H1 (cell line): ENCODE measurements at regions not wholly inside any gene's neighbourhood (a gene's known extent, or its start where the extent isn't known, plus 50 kb on each side); places are given as distances from the start of the nearest gene placed in this dataset.

ENCODE experiments used
- CTCF ChIA-PET: fragments of 300-600 bp; sonication (Branson Sonifier 250); formaldehyde crosslinking; loops from one replicate; lab custom pipeline; 2021; ENCODE audit not compliant: partially characterized antibody; lab: Charles Lee
- POLR2A ChIA-PET: fragments of 300-600 bp; sonication (Branson Sonifier 250); formaldehyde crosslinking; loops from one replicate; lab custom pipeline; 2021; ENCODE audit warnings: inconsistent platforms; ENCODE audit not compliant: partially characterized antibody; lab: Charles Lee
- DNase-seq, 2 experiments: peaks; one replicate each; pipeline versions ENCODE4 v3.0.0 to v3.0.0-alpha.2; 2010 to 2022; ENCODE audit warnings: low spot score in 2 of 2, low read depth in 1 of 2, mixed read lengths in 1 of 2
- FAIRE-seq: peaks from 2 replicates; lab custom pipeline; 2011; peaks lifted over from hg19 to GRCh38; lab: Jason Lieb, UNC
- H2AFZ ChIP-seq: 2 replicates; pipeline ENCODE4 v1.8.1; 2012; ENCODE audit warnings: low read length, inconsistent platforms
- H2AK5ac ChIP-seq: 2 replicates; pipeline ENCODE4 v1.6.1; 2013; ENCODE audit warnings: low read depth, low read length
- H2BK120ac ChIP-seq: replicated peaks from 2 replicates; pipeline ENCODE3; 2013; ENCODE audit warnings: low read depth, low read length, inconsistent platforms
- H2BK12ac ChIP-seq: 2 replicates; pipeline ENCODE4 v1.6.1; 2013; ENCODE audit warnings: low read depth, low read length
- H2BK15ac ChIP-seq: 2 replicates; pipeline ENCODE4 v1.6.1; 2013; ENCODE audit warnings: low read length
- H2BK20ac ChIP-seq: 2 replicates; pipeline ENCODE4 v1.6.1; 2013; ENCODE audit warnings: low read length
- H2BK5ac ChIP-seq: 2 replicates; pipeline ENCODE4 v1.6.1; 2013; ENCODE audit warnings: low read depth, low read length
- H3K14ac ChIP-seq: 2 replicates; pipeline ENCODE4 v1.6.1; 2013; ENCODE audit warnings: inconsistent platforms; ENCODE audit not compliant: insufficient read length
- H3K18ac ChIP-seq: 2 replicates; pipeline ENCODE4 v1.6.1; 2013; ENCODE audit warnings: low read length; ENCODE audit errors: extremely low read depth
- H3K23ac ChIP-seq: 2 replicates; pipeline ENCODE4 v1.6.1; 2013; ENCODE audit warnings: inconsistent platforms; ENCODE audit not compliant: insufficient read length
- H3K23me2 ChIP-seq: 2 replicates; pipeline ENCODE4 v1.6.1; 2013; ENCODE audit warnings: low read depth, low read length
- H3K27ac ChIP-seq: 2 replicates; pipeline ENCODE4 v1.6.1; 2011; ENCODE audit warnings: low read depth, low read length, inconsistent platforms
- H3K27me3 ChIP-seq, 4 experiments: replicated peaks in 1 of 4; 1 replicate in 1 of 4; 2 replicates in 3 of 4; pipeline versions ENCODE4 v1.6.1 to v1.8.1; 2011 to 2013; ENCODE audit warnings: low read length in 3 of 4, mild to moderate bottlenecking in 3 of 4, inconsistent platforms in 2 of 4, mixed read lengths in 2 of 4, moderate library complexity in 1 of 4; ENCODE audit not compliant: control insufficient read depth in 3 of 4, insufficient read depth in 3 of 4; ENCODE audit errors: extremely low read depth in 1 of 4
- H3K36me3 ChIP-seq, 4 experiments: 2 replicates each; pipeline versions ENCODE4 v1.6.1 to v1.8.1; 2011 to 2013; ENCODE audit warnings: mild to moderate bottlenecking in 4 of 4, low read length in 3 of 4, moderate library complexity in 2 of 4, control low read depth in 1 of 4, inconsistent platforms in 1 of 4; ENCODE audit not compliant: insufficient read depth in 4 of 4, control insufficient read depth in 2 of 4
- H3K4ac ChIP-seq: replicated peaks from 2 replicates; pipeline ENCODE3; 2013; ENCODE audit warnings: low read length, low read depth, mixed read lengths, inconsistent platforms; ENCODE audit not compliant: insufficient read length
- H3K4me1 ChIP-seq, 4 experiments: replicated peaks in 1 of 4; 1 replicate in 1 of 4; 2 replicates in 3 of 4; pipeline versions ENCODE4 v1.6.1 to v1.8.1; 2011 to 2013; ENCODE audit warnings: low read length in 3 of 4, inconsistent platforms in 2 of 4, mixed read lengths in 1 of 4; ENCODE audit not compliant: insufficient read depth in 4 of 4, control insufficient read depth in 3 of 4
- H3K4me2 ChIP-seq, 2 experiments: 2 replicates each; pipeline versions ENCODE4 v1.6.1 to v1.8.1; 2011 to 2013; ENCODE audit warnings: low read depth in 2 of 2, low read length in 2 of 2, control low read depth in 1 of 2, inconsistent platforms in 1 of 2, mild to moderate bottlenecking in 1 of 2; ENCODE audit not compliant: insufficient read depth in 1 of 2
- H3K4me3 ChIP-seq, 4 experiments: fragments of 200-600, 300-600 bp in 1 of 4; sonication (generic), shearing (Covaris generic), sonication (Bioruptor Twin) in 1 of 4; 2 replicates each; pipeline versions ENCODE4 v1.5.1 to v1.8.1; 2011 to 2016; ENCODE audit warnings: low read length in 4 of 4, low read depth in 3 of 4, control low read depth in 2 of 4, inconsistent platforms in 2 of 4, mild to moderate bottlenecking in 2 of 4, mixed read lengths in 1 of 4, moderate library complexity in 1 of 4; ENCODE audit not compliant: insufficient read depth in 2 of 4; ENCODE audit errors: extremely low read depth in 1 of 4
- H3K56ac ChIP-seq: replicated peaks from 2 replicates; pipeline ENCODE3; 2013; ENCODE audit warnings: low read depth, mild to moderate bottlenecking, mixed read lengths, low read length, inconsistent platforms; ENCODE audit not compliant: insufficient read length
- H3K79me1 ChIP-seq: 2 replicates; pipeline ENCODE4 v1.6.1; 2013; ENCODE audit warnings: low read depth, low read length, control low read depth
- H3K79me2 ChIP-seq, 2 experiments: 2 replicates each; pipeline versions ENCODE4 v1.6.1 to v1.8.1; 2012 to 2013; ENCODE audit warnings: low read length in 2 of 2, mild to moderate bottlenecking in 2 of 2, inconsistent platforms in 1 of 2; ENCODE audit not compliant: insufficient read depth in 2 of 2, control insufficient read depth in 1 of 2
- H3K9ac ChIP-seq, 4 experiments: replicated peaks in 1 of 4; 1 replicate in 1 of 4; 2 replicates in 3 of 4; pipeline versions ENCODE4 v1.6.1 to v1.8.1; 2011 to 2013; ENCODE audit warnings: low read depth in 3 of 4, low read length in 3 of 4, control low read depth in 2 of 4, mild to moderate bottlenecking in 2 of 4, moderate library complexity in 2 of 4, inconsistent platforms in 1 of 4; ENCODE audit errors: extremely low read depth in 1 of 4
- H3K9me3 ChIP-seq, 2 experiments: 2 replicates each; pipeline versions ENCODE4 v1.6.1 to v1.8.1; 2012 to 2013; ENCODE audit warnings: mild to moderate bottlenecking in 2 of 2, moderate library complexity in 2 of 2, control low read depth in 1 of 2, inconsistent platforms in 1 of 2, low read depth in 1 of 2, low read length in 1 of 2, mixed read lengths in 1 of 2; ENCODE audit not compliant: insufficient read depth in 2 of 2
- H4K20me1 ChIP-seq, 2 experiments: replicated peaks in 1 of 2; 2 replicates each; pipeline versions ENCODE3 to v1.8.1; 2011 to 2013; ENCODE audit warnings: inconsistent platforms in 2 of 2, low read length in 2 of 2, mild to moderate bottlenecking in 1 of 2; ENCODE audit not compliant: insufficient read depth in 2 of 2, control insufficient read depth in 1 of 2
- H4K5ac ChIP-seq: 2 replicates; pipeline ENCODE4 v1.6.1; 2013; ENCODE audit warnings: low read length, low read depth, mixed read lengths, inconsistent platforms; ENCODE audit not compliant: insufficient read length
- H4K8ac ChIP-seq: 2 replicates; pipeline ENCODE4 v1.8.0; 2013; ENCODE audit warnings: mild to moderate bottlenecking, moderate library complexity, low read length, inconsistent platforms; ENCODE audit not compliant: insufficient read depth; ENCODE audit errors: extremely low read depth
- H4K91ac ChIP-seq: replicated peaks from 2 replicates; pipeline ENCODE3; 2013; ENCODE audit warnings: low read length, mixed read lengths, inconsistent platforms; ENCODE audit not compliant: insufficient read length
- ASH2L ChIP-seq: fragments of 200-600, 300-600 bp; sonication (generic); IDR thresholded peaks from one replicate; pipeline ENCODE4 v1.7.1; 2017; ENCODE audit warnings: low read length
- EGR1 ChIP-seq: IDR thresholded peaks from 2 replicates; pipeline ENCODE4 v1.6.1; 2011; ENCODE audit warnings: low read depth, low read length, borderline replicate concordance
- EP300 ChIP-seq, 2 experiments: IDR thresholded peaks; 1 replicate in 1 of 2; 2 replicates in 1 of 2; pipeline ENCODE4 v1.6.1; 2011 to 2012; ENCODE audit warnings: low read depth in 2 of 2, low read length in 2 of 2, mild to moderate bottlenecking in 2 of 2, borderline replicate concordance in 1 of 2, inconsistent platforms in 1 of 2, moderate library complexity in 1 of 2
- EZH2 ChIP-seq: fragments of 200-600 bp; sonication (generic); IDR thresholded peaks from 2 replicates; pipeline ENCODE4 v1.7.1; 2012; ENCODE audit warnings: low read depth, mild to moderate bottlenecking, moderate library complexity, low read length, inconsistent platforms; ENCODE audit not compliant: severe bottlenecking
- HDAC2 ChIP-seq, 2 experiments: fragments of 300-600 bp in 1 of 2; sonication (generic) in 1 of 2; IDR thresholded peaks; 2 replicates each; pipeline ENCODE4 v1.6.1; 2011 to 2012; ENCODE audit warnings: low read depth in 2 of 2, low read length in 2 of 2, mild to moderate bottlenecking in 2 of 2, moderate library complexity in 2 of 2, borderline replicate concordance in 1 of 2, inconsistent platforms in 1 of 2
- PHF8 ChIP-seq: fragments of 200-600 bp; sonication (generic); conservative IDR thresholded peaks from 2 replicates; pipeline ENCODE4 v1.7.1; 2012; ENCODE audit warnings: low read depth, mild to moderate bottlenecking, inconsistent platforms, low read length, moderate library complexity
- POLR2A ChIP-seq, 2 experiments: IDR thresholded peaks; 1 replicate in 1 of 2; 2 replicates in 1 of 2; pipeline ENCODE4 v1.6.1; 2011; ENCODE audit warnings: low read depth in 2 of 2, low read length in 2 of 2, mild to moderate bottlenecking in 2 of 2; ENCODE audit errors: control extremely low read depth in 1 of 2
- RBBP5 ChIP-seq: IDR thresholded peaks from 2 replicates; pipeline ENCODE4 v1.7.1; 2012; ENCODE audit warnings: low read depth, mild to moderate bottlenecking, inconsistent platforms, low read length, moderate library complexity, borderline replicate concordance
- RFX5 ChIP-seq: IDR thresholded peaks from 2 replicates; pipeline ENCODE4 v1.6.1; 2011; ENCODE audit warnings: low read depth, low read length, improper control_type of control experiment, borderline replicate concordance
- RXRA ChIP-seq: IDR thresholded peaks from 2 replicates; pipeline ENCODE4 v1.6.1; 2011; ENCODE audit warnings: low read depth, mild to moderate bottlenecking, low read length, moderate library complexity; ENCODE audit not compliant: insufficient read depth
- SIN3A ChIP-seq, 2 experiments: IDR thresholded peaks in 1 of 2; conservative IDR thresholded peaks in 1 of 2; 2 replicates each; pipeline ENCODE4 v1.6.1; 2011 to 2012; ENCODE audit warnings: low read length in 2 of 2, improper control_type of control experiment in 1 of 2, low read depth in 1 of 2, mild to moderate bottlenecking in 1 of 2
- SP1 ChIP-seq: IDR thresholded peaks from 2 replicates; pipeline ENCODE4 v1.6.1; 2011; ENCODE audit warnings: low read depth, low read length
- WGBS, 2 experiments: shearing (Covaris generic) in 1 of 2; methylation state at CpG; one replicate each; pipeline versions ENCODE4 v1.1.6 to v1.1.7; 2013 to 2015; ENCODE audit warnings: low lambda C conversion rate in 2 of 2, mixed read lengths in 2 of 2, inconsistent platforms in 1 of 2, low coverage in 1 of 2, missing lambda C conversion rate in 1 of 2; ENCODE audit not compliant: insufficient replicate concordance in 2 of 2, insufficient coverage in 1 of 2, insufficient read length in 1 of 2; ENCODE audit errors: extremely low coverage in 1 of 2, missing lambda C conversion rate in 1 of 2; 5-methylcytosine and 5-hydroxymethylcytosine counted together
- TF ChIP-seq, protein P1 (sequence below): IDR thresholded peaks from 2 replicates; pipeline ENCODE4 v1.6.1; 2011; ENCODE audit warnings: low read length, improper control_type of control experiment

DNA sequence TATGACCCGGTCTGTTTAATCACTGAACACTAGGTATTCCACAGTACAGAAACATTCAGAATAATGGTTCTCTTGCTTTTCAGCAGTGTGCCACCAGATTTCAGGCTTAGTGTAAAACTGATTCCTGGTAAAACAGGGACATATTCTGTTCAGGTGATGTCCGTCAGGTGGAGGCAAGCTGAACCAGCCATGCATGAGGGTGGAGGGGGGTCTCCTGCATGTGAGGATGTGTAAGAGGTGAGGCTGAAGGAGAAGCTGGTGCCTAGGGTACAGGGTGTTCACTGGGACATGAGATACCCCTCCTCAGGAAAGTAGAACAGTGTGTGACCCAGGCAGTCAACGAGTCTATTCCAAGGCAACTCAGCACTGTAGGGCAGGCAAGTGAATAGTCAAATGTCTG is 563.9 kb downstream of the BNC2 start:
- no peak for FAIRE-seq
- POLR2A ChIA-PET, result no interaction called here
- H3K27me3 ChIP-seq, result no peaks in the 10 kb centered on the region

More for the DNA sequence above, 563.9 kb downstream of the BNC2 start:
- Histone ChIP-seq H3K36me3 (no peaks in the 10 kb centered on the region), H2BK20ac (no peak overlapping the region), H4K5ac (no peak overlapping the region), H3K9ac (no peak overlapping the region), H2BK12ac (0 out of 2 replicates have a peak overlapping the region, but pooled peaks have one; percentile 35), H3K18ac (no peak overlapping the region), H2AK5ac (no peak overlapping the region), H4K20me1 (no peaks in the 10 kb centered on the region), H2BK5ac (no peak overlapping the region), H3K4me1 (peaks cover 1 to 8% (median 4%) of the 10 kb centered on the region in 4 experiments; a peak in 5 of 7 replicates), H3K14ac (no peak overlapping the region), H3K4me2 (no peak overlapping the region), H2AFZ (no peak overlapping the region), H3K9me3 (no peaks in the 10 kb centered on the region), H3K56ac (no peak overlapping the region), H3K4me3 (no peak overlapping the region), H4K91ac (no peak overlapping the region), H2BK120ac (no peak overlapping the region), H3K23me2 (no peaks in the 10 kb centered on the region), H3K23ac (no peak overlapping the region), H2BK15ac (no peak overlapping the region), H3K79me1 (no peaks in the 10 kb centered on the region), H3K27ac (no peak overlapping the region), H4K8ac (no peak overlapping the region), H3K79me2 (no peaks in the 10 kb centered on the region), H3K4ac (no peak overlapping the region)
- CTCF ChIA-PET, result interaction anchor here (1.2 kb wide), 2 partner anchors 9 to 51 kb away, joined by 3 to 6 read pairs; no protein-coding TSS in a partner anchor
- no peak for DNase-seq
- TF ChIP-seq HDAC2 (IDR thresholded peaks at IDR 0.05; ENCODE audit: borderline replicate concordance in 1 of 2, low read depth in 2 of 2, low read length in 2 of 2) (no peak), EP300 (IDR thresholded peaks at IDR 0.05; ENCODE audit: borderline replicate concordance in 1 of 2, low read depth in 2 of 2, low read length in 2 of 2) (no peak), EGR1 (no peak), RBBP5 (no peak), POLR2A (IDR thresholded peaks at IDR 0.05; ENCODE audit: control extremely low read depth in 1 of 2, low read depth in 2 of 2, low read length in 2 of 2) (no peak), ASH2L (no peak), RFX5 (no peak), SP1 (no peak), EZH2 (no peak), SIN3A (conservative IDR thresholded peaks at IDR 0.05 in 1 of 2, IDR thresholded peaks at IDR 0.05 in 1 of 2; ENCODE audit: low read depth in 1 of 2, low read length in 2 of 2) (no peak), PHF8 (no peak), RXRA (no peak)
- TF ChIP-seq, protein P1, sequence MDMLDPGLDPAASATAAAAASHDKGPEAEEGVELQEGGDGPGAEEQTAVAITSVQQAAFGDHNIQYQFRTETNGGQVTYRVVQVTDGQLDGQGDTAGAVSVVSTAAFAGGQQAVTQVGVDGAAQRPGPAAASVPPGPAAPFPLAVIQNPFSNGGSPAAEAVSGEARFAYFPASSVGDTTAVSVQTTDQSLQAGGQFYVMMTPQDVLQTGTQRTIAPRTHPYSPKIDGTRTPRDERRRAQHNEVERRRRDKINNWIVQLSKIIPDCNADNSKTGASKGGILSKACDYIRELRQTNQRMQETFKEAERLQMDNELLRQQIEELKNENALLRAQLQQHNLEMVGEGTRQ, result no peak
- 83% methylated on average over 3 of the region's 3 CpGs; no CpG with 5 or more reads in 1 of the 2 experiments for WGBS, 2 experiments
